ENCODE measurements at regions not wholly inside any gene's neighbourhood (a gene's known extent, or its start where the extent isn't known, plus 50 kb on each side); places are given as distances from the start of the nearest gene placed in this dataset.

DNA sequence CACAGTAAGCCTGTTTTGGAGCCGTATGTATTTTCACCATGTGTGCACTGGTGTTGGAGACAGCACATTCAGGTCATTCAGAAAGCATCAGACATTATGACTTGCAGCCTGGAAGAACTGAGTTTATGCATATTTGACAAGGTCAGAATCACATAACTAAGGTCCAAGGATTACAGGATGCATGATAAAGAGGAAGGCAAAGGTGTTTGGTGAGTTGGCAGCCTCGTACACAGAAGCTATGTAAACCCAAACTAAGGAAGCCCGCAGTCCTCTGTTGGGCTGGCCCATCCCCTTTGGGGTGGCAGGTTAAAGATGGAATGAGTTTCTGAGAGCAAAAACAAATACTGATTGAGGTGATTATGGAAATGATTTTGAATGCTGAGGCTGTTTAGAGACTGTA is 218.4 kb downstream of the KTN1 start:
- H3K4me3 ChIP-seq (ENCODE audit: low read depth, low read length): no peak overlapping the region
- TF ChIP-seq, protein P1, sequence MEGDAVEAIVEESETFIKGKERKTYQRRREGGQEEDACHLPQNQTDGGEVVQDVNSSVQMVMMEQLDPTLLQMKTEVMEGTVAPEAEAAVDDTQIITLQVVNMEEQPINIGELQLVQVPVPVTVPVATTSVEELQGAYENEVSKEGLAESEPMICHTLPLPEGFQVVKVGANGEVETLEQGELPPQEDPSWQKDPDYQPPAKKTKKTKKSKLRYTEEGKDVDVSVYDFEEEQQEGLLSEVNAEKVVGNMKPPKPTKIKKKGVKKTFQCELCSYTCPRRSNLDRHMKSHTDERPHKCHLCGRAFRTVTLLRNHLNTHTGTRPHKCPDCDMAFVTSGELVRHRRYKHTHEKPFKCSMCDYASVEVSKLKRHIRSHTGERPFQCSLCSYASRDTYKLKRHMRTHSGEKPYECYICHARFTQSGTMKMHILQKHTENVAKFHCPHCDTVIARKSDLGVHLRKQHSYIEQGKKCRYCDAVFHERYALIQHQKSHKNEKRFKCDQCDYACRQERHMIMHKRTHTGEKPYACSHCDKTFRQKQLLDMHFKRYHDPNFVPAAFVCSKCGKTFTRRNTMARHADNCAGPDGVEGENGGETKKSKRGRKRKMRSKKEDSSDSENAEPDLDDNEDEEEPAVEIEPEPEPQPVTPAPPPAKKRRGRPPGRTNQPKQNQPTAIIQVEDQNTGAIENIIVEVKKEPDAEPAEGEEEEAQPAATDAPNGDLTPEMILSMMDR (IDR thresholded peaks at IDR 0.05; ENCODE audit: low read depth, low read length): no peak

DNA sequence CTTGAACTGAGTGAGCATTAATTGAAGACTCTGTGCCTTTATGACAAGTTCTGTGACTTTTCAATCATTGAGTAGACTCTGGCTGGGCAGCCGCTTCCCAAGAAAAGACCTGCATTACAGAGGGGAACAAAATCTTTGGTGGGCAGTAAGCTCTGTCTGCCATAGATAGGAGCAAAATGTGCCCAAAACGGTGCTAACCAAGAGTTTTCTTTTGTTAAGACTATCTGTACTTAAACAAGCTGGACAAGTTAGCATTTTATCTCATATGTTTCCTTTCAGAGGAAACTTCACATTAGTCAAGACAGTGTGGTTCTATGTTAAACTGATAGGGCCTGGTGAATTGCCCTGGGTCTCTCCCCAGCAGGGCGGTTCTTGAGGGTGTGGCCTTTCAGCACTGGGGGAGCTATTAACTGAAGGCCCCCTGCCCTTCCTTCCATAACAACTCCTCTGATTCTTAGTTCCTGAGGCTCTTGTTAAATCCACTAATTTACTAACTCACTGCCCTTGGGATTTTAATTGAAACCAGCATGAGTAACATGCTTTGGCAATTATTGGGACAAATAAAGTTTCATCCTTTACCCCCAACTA is 219.6 kb downstream of the KTN1 start:
- TF ChIP-seq, protein P1 (IDR thresholded peaks at IDR 0.05; ENCODE audit: low read depth, low read length): no peak
- H3K4me3 ChIP-seq (ENCODE audit: low read depth, low read length): no peak overlapping the region

- TF ChIP-seq, protein P1 (IDR thresholded peaks at IDR 0.05; ENCODE audit: low read depth, low read length): no peak
- H3K4me3 ChIP-seq (ENCODE audit: low read depth, low read length): no peak overlapping the region
Observed at GRCh38 chr14:55800156-55800785, 220.3 kb downstream of the KTN1 start.

DNA sequence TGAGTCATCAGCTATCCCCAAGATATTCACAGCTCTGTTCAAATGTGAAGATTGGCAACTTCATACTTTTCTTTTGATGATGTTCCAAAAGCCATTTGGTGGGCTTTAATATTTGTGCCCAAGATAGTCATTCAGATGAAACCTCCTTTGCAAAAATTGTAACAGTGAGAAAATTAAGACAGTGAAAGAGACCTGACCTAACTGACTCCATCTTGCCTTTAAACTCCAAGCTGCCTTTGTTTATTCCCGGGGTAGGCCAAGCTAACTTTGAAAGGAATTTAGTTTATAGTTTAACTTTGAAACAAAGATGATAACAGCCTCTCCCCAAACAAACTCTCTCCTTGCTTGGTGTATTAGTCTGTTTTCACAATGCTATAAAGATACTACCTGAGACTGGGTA is 221.1 kb downstream of the KTN1 start:
- H3K4me3 ChIP-seq (ENCODE audit: low read depth, low read length): no peak overlapping the region
- TF ChIP-seq, protein P1 (IDR thresholded peaks at IDR 0.05; ENCODE audit: low read depth, low read length): no peak

DNA sequence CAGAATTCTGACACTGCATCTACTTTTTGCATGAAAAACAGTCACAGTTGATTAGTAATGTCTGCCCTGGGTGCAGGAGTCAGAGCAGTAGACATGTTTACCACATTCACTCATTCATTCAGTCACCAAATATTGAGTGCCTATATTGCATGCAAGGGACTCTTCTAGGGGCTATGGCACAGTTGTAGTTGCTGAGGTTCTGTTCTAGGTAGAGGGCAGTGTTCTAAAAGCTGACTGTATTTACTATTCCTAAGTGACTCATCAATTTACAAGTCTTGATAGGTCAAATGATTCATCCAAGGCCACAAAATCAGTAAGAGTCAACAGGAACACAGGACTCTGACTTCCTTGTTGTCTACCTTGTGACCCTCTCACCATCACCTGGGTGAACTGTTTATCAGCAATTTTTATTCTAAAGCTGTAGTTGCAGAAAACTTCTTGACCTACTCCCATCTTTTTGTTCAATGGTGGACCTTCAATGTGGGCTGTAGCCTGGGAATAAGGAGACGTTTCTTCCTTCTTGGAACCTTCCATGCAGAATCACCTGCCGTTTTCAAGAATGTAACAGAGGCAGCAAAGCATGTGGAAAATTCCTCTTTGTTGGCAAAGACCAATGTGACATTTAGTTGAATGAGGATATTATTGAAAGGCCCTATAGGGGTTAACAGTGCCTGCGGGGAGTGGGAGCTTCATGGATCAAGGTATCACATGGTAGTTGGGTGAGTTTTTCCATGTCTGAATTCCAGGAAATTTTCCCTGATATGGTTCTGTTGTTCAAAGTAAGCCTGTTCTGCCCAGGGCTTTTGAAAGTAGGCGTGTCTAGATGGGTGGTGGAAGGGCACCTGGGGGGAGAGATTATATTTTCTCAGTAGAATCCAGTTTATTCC is 223.2 kb downstream of the KTN1 start:
- TF ChIP-seq, protein P1 (IDR thresholded peaks at IDR 0.05; ENCODE audit: low read depth, low read length): no peak
- H3K4me3 ChIP-seq (ENCODE audit: low read depth, low read length): no peak overlapping the region

DNA sequence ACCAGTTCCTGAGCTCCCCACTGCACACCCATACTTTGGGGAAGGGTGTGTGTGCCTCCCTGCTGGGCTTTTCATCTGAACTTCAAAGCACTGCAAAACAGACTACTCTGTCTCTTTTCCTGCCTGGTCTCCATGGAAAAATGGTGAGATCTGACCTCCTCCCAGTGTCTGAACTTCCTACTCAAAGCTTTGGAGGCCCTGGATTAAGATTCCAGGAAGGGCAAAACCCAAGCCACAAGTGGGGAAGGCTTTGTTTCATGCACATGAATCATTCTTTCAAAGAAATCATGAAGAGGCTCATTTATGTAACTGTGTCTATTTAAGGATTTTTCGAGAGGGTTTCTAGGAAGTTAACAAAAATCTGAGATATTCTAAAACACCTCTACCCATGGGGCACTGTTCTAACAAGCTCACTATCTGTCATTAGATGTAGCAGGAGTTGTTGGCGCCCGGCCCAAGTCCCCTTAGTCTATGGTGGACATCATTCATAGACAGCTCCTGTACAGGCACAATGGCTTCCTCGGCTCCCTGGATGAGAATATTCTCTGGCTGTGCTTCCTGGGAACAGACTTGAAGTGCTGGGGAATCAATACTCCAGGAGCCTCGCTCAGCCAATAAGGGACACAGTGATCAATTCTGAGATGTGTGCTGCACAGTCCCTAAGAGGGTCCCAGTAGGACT is 224.0 kb downstream of the KTN1 start:
- TF ChIP-seq, protein P1 (IDR thresholded peaks at IDR 0.05; ENCODE audit: low read depth, low read length): no peak
- H3K4me3 ChIP-seq (ENCODE audit: low read depth, low read length): no peak overlapping the region
